ENCODE measurements at regions not wholly inside any gene's neighbourhood (a gene's known extent, or its start where the extent isn't known, plus 50 kb on each side); places are given as distances from the start of the nearest gene placed in this dataset.

- in situ Hi-C loops (cut with HindIII; ENCODE audit: low sequenced_read_pairs) = no loop called here
- no peak for TF ChIP-seq CTCF (IDR thresholded peaks at IDR 0.05; ENCODE audit: low read depth, low read length)
- no peak for DNase-seq (ENCODE audit: low read depth, low spot score)
- H3K4me3 ChIP-seq (ENCODE audit: low read depth, low read length) = no peak overlapping the region
Observed at GRCh38 chr6:146874278-146875018, 275.7 kb downstream of the ADGB start.

GRCh38 chr6:146875927-146876270 is 277.1 kb downstream of the ADGB start:
- no peak for DNase-seq (ENCODE audit: low read depth, low spot score)
- in situ Hi-C loops (cut with HindIII; ENCODE audit: low sequenced_read_pairs) = no loop called here
- TF ChIP-seq CTCF (IDR thresholded peaks at IDR 0.05; ENCODE audit: low read depth, low read length) = no peak
- no peak overlapping the region for H3K4me3 ChIP-seq (ENCODE audit: low read depth, low read length)

GRCh38 chr6:146876271-146877151 is 277.7 kb downstream of the ADGB start:
- DNase-seq (ENCODE audit: low read depth, low spot score) = no peak
- TF ChIP-seq CTCF (IDR thresholded peaks at IDR 0.05; ENCODE audit: low read depth, low read length) = no peak
- H3K4me3 ChIP-seq (ENCODE audit: low read depth, low read length) = no peak overlapping the region
- in situ Hi-C loops (cut with HindIII; ENCODE audit: low sequenced_read_pairs) = no loop called here

- in situ Hi-C loops (cut with HindIII; ENCODE audit: low sequenced_read_pairs) = no loop called here
- DNase-seq (ENCODE audit: low read depth, low spot score) = no peak
- H3K4me3 ChIP-seq (ENCODE audit: low read depth, low read length) = no peak overlapping the region
- no peak for TF ChIP-seq CTCF (IDR thresholded peaks at IDR 0.05; ENCODE audit: low read depth, low read length)
Observed at GRCh38 chr6:146878168-146878951, 279.6 kb downstream of the ADGB start.

GRCh38 chr6:146878952-146879340 is 280.2 kb downstream of the ADGB start:
- in situ Hi-C loops (cut with HindIII; ENCODE audit: low sequenced_read_pairs) = no loop called here
- TF ChIP-seq CTCF (IDR thresholded peaks at IDR 0.05; ENCODE audit: low read depth, low read length) = no peak
- no peak for DNase-seq (ENCODE audit: low read depth, low spot score)
- no peak overlapping the region for H3K4me3 ChIP-seq (ENCODE audit: low read depth, low read length)

- in situ Hi-C loops (cut with HindIII; ENCODE audit: low sequenced_read_pairs) = no loop called here
- H3K4me3 ChIP-seq (ENCODE audit: low read depth, low read length) = no peak overlapping the region
- no peak for TF ChIP-seq CTCF (IDR thresholded peaks at IDR 0.05; ENCODE audit: low read depth, low read length)
- DNase-seq (ENCODE audit: low read depth, low spot score) = no peak
Observed at GRCh38 chr6:146879406-146880117, 280.8 kb downstream of the ADGB start.
